Type B pancreatic cell (in vitro differentiated cells): ENCODE measurements at regions not wholly inside any gene's neighbourhood (a gene's known extent, or its start where the extent isn't known, plus 50 kb on each side); places are given as distances from the start of the nearest gene placed in this dataset.

Experiments used
- DNase-seq: peaks from one replicate; pipeline ENCODE4 v3.0.0; 2021; ENCODE audit warnings: mixed read lengths; ENCODE audit not compliant: unreplicated experiment; ENCODE audit errors: extremely low spot score
- H3K27ac Mint-ChIP-seq: 2 replicates; pipeline ENCODE4 v1.8.0; 2021; ENCODE audit warnings: mild to moderate bottlenecking, mixed read lengths
- H3K27me3 Mint-ChIP-seq: 2 replicates; pipeline ENCODE4 v1.8.0; 2021; ENCODE audit warnings: mixed read lengths
- H3K36me3 Mint-ChIP-seq: 2 replicates; pipeline ENCODE4 v1.8.0; 2021; ENCODE audit warnings: mixed read lengths
- H3K4me1 Mint-ChIP-seq: one replicate; pipeline ENCODE4 v1.8.0; 2021; ENCODE audit warnings: mixed read lengths; ENCODE audit not compliant: unreplicated experiment
- H3K4me3 Mint-ChIP-seq: 2 replicates; pipeline ENCODE4 v1.8.0; 2021; ENCODE audit warnings: mild to moderate bottlenecking, mixed read lengths
- H3K9me3 Mint-ChIP-seq: 2 replicates; pipeline ENCODE4 v1.8.0; 2021; ENCODE audit warnings: mixed read lengths
- TF ChIP-seq, protein P1 (sequence below): fragments of 200-600 bp; sonication (generic); conservative IDR thresholded peaks from 2 replicates; pipeline ENCODE4 v1.5.0; 2021; ENCODE audit warnings: antibody characterized with exemption, mild to moderate bottlenecking

DNA sequence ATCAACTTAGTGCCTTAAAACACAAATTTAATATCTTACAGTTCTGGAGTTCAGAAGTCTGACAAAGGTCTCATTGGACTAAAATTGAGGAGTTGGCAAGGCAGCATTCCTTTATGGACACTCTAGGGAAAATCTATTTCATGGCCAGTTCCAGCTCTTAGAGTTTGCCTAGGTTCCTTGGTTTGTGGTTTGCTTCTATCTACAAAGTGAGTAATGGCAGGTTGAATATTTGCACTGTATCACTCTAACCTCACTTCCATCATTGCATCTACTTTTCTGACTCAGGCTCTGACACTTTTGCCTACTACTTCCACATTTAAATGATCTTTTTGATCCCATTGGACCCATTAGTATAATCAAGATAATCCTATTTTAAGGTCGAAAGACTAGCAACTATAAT lies 64.7 kb upstream of the PCDH10 start:
- Mint-ChIP-seq H3K4me1 (no peaks in the 10 kb centered on the region), H3K4me3 (no peak overlapping the region), H3K27ac (no peak overlapping the region), H3K27me3 (no peaks in the 10 kb centered on the region), H3K9me3 (no peaks in the 10 kb centered on the region), H3K36me3 (no peaks in the 10 kb centered on the region)
- TF ChIP-seq, protein P1, sequence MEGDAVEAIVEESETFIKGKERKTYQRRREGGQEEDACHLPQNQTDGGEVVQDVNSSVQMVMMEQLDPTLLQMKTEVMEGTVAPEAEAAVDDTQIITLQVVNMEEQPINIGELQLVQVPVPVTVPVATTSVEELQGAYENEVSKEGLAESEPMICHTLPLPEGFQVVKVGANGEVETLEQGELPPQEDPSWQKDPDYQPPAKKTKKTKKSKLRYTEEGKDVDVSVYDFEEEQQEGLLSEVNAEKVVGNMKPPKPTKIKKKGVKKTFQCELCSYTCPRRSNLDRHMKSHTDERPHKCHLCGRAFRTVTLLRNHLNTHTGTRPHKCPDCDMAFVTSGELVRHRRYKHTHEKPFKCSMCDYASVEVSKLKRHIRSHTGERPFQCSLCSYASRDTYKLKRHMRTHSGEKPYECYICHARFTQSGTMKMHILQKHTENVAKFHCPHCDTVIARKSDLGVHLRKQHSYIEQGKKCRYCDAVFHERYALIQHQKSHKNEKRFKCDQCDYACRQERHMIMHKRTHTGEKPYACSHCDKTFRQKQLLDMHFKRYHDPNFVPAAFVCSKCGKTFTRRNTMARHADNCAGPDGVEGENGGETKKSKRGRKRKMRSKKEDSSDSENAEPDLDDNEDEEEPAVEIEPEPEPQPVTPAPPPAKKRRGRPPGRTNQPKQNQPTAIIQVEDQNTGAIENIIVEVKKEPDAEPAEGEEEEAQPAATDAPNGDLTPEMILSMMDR: no peak
- no peak for DNase-seq

DNA sequence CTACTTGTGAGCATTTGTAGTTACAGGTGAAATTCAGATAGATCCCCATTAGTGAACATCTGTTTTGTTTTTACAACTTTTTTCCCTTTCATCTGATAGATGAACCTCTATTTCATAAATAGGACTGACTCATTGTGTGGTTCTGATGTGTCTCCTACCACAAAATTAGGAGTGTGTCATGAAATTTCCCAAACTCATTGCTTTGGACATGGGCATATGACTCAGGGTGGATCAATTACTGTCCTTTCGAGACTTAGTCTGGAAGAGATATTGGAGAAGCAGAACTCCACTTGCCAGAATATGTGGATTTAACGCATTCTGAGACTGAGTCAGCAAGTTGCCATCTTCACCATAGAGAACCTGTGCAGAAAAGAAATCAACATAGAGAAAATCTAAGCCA lies 53.5 kb upstream of the PCDH10 start:
- H3K27ac Mint-ChIP-seq: no peak overlapping the region
- TF ChIP-seq, protein P1: no peak
- DNase-seq: no peak

DNA sequence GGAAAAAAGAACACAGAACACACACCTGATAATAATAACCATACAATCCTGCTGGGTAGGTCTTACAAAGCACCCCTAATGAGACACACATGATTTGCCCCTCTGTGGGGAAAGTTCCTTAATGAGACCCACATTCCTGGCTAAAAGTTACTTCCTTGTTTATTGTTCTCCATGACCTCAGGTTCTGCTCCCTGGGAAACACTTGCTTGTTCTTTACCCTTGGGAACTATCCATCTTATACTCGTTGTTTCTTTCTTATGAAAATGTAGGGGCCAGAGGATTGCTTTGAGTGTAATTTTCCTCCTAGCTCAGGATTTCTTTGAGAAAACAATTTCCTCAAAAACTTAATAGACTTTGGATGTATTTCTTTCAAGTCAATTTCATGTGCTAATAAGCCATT lies 52.1 kb upstream of the PCDH10 start:
- Mint-ChIP-seq H3K27ac (no peak overlapping the region), H3K4me1 (peaks cover 14% of the 10 kb centered on the region), H3K36me3 (no peaks in the 10 kb centered on the region), H3K9me3 (no peaks in the 10 kb centered on the region), H3K27me3 (no peaks in the 10 kb centered on the region), H3K4me3 (no peak overlapping the region)
- TF ChIP-seq, protein P1: no peak
- no peak for DNase-seq

More for the DNA sequence above, 53.5 kb upstream of the PCDH10 start:
- H3K9me3 Mint-ChIP-seq: no peaks in the 10 kb centered on the region
- peaks cover 14% of the 10 kb centered on the region for H3K4me1 Mint-ChIP-seq
- no peaks in the 10 kb centered on the region for H3K36me3 Mint-ChIP-seq
- H3K27me3 Mint-ChIP-seq: no peaks in the 10 kb centered on the region
- no peak overlapping the region for H3K4me3 Mint-ChIP-seq
